GM23338 (cell line): ENCODE measurements at regions not wholly inside any gene's neighbourhood (a gene's known extent, or its start where the extent isn't known, plus 50 kb on each side); places are given as distances from the start of the nearest gene placed in this dataset.
A peak's percentile ranks its signal among the peaks of the same experiment; 100 is the strongest.

ENCODE experiments used
- ATAC-seq: fragments of 200-7000 bp; cut with Tn5 transposase; 3 replicates; pipeline ENCODE4 v1.9.1; 2020
- DNase-seq: peaks from one replicate; pipeline ENCODE4 v3.0.0-alpha.2; 2015; ENCODE audit warnings: low spot score
- H2AFZ ChIP-seq: fragments of 200-600 bp; sonication (generic); 2 replicates; pipeline ENCODE4 v1.8.0; 2016; ENCODE audit warnings: antibody characterized with exemption, mild to moderate bottlenecking, moderate library complexity
- H3F3A ChIP-seq: fragments of 200-600 bp; sonication (generic); replicated peaks from 2 replicates; pipeline ENCODE4 v1.8.0; 2017; ENCODE audit warnings: antibody characterized with exemption, mixed run types, low read depth
- H3K27ac ChIP-seq: fragments of 200-600 bp; sonication (generic); 2 replicates; pipeline ENCODE4 v1.6.1; 2016; ENCODE audit warnings: low read depth
- H3K27me3 ChIP-seq: fragments of 200-600 bp; sonication (generic); 2 replicates; pipeline ENCODE4 v1.8.0; 2016; ENCODE audit warnings: mild to moderate bottlenecking, mixed run types, moderate library complexity; ENCODE audit not compliant: insufficient read depth
- H3K36me3 ChIP-seq: fragments of 200-600 bp; sonication (generic); 2 replicates; pipeline ENCODE4 v1.8.0; 2016; ENCODE audit warnings: mild to moderate bottlenecking; ENCODE audit not compliant: insufficient read depth
- H3K4me1 ChIP-seq: fragments of 200-600 bp; sonication (generic); 2 replicates; pipeline ENCODE4 v1.8.0; 2016; ENCODE audit warnings: mild to moderate bottlenecking, moderate library complexity; ENCODE audit not compliant: insufficient read depth
- H3K4me2 ChIP-seq: fragments of 200-600 bp; sonication (generic); 2 replicates; pipeline ENCODE4 v1.7.1; 2017; ENCODE audit warnings: mixed run types
- H3K4me3 ChIP-seq: fragments of 200-600 bp; sonication (generic); 2 replicates; pipeline ENCODE4 v1.6.1; 2016; ENCODE audit warnings: mixed run types
- H3K79me2 ChIP-seq: fragments of 200-600 bp; sonication (generic); replicated peaks from 2 replicates; pipeline ENCODE4 v1.8.0; 2017; ENCODE audit warnings: mild to moderate bottlenecking; ENCODE audit not compliant: insufficient read depth
- H3K9me2 ChIP-seq: fragments of 200-600 bp; sonication (generic); 2 replicates; pipeline ENCODE4 v1.8.0; 2017; ENCODE audit not compliant: insufficient read depth
- H4K20me1 ChIP-seq: fragments of 200-600 bp; sonication (generic); replicated peaks from 2 replicates; pipeline ENCODE4 v1.8.0; 2017; ENCODE audit warnings: mild to moderate bottlenecking; ENCODE audit not compliant: insufficient read depth
- H3K27ac Mint-ChIP-seq: 2 replicates; pipeline ENCODE4 v1.8.0; 2020; ENCODE audit warnings: inconsistent platforms, mild to moderate bottlenecking, moderate library complexity, mixed read lengths
- H3K27me3 Mint-ChIP-seq: 3 replicates; pipeline ENCODE4 v1.8.0; 2022; ENCODE audit warnings: low read depth, mild to moderate bottlenecking, moderate library complexity, mixed read lengths, inconsistent platforms; ENCODE audit not compliant: insufficient read depth, poor library complexity
- H3K36me3 Mint-ChIP-seq: 3 replicates; pipeline ENCODE4 v1.8.0; 2021; ENCODE audit warnings: low read depth, mild to moderate bottlenecking, inconsistent platforms, moderate library complexity, mixed read lengths
- H3K4me1 Mint-ChIP-seq: 3 replicates; pipeline ENCODE4 v1.8.0; 2020; ENCODE audit warnings: mild to moderate bottlenecking, inconsistent platforms, mixed read lengths
- H3K4me3 Mint-ChIP-seq: 3 replicates; pipeline ENCODE4 v1.8.0; 2021; ENCODE audit warnings: moderate library complexity, mild to moderate bottlenecking, inconsistent platforms, mixed read lengths
- H3K9me3 Mint-ChIP-seq: 3 replicates; pipeline ENCODE4 v1.8.0; 2020; ENCODE audit warnings: moderate library complexity, mild to moderate bottlenecking, inconsistent platforms, mixed read lengths
- JUNB ChIP-seq: IDR thresholded peaks from one replicate; pipeline ENCODE4 v1.6.1; 2016; ENCODE audit warnings: antibody characterized with exemption; ENCODE audit not compliant: unreplicated experiment
- TF ChIP-seq, protein P1 (sequence below): IDR thresholded peaks from one replicate; pipeline ENCODE4 v1.6.1; 2018; ENCODE audit warnings: antibody characterized with exemption; ENCODE audit not compliant: unreplicated experiment
- TF ChIP-seq, protein P2 (sequence below), 2 experiments: fragments of 200-600 bp in 1 of 2; sonication (generic) in 1 of 2; conservative IDR thresholded peaks; 2 replicates each; pipeline versions ENCODE4 v1.5.1 to v1.6.1; 2016 to 2017; ENCODE audit warnings: antibody characterized with exemption in 2 of 2, low read depth in 2 of 2, mild to moderate bottlenecking in 2 of 2, moderate library complexity in 1 of 2
- TF ChIP-seq, protein P3 (sequence below): fragments of 250-450 bp; sonication (Bioruptor Pico); IDR thresholded peaks from 2 replicates; pipeline ENCODE4 v1.5.0; 2020; ENCODE audit warnings: mild to moderate bottlenecking, moderate library complexity

DNA sequence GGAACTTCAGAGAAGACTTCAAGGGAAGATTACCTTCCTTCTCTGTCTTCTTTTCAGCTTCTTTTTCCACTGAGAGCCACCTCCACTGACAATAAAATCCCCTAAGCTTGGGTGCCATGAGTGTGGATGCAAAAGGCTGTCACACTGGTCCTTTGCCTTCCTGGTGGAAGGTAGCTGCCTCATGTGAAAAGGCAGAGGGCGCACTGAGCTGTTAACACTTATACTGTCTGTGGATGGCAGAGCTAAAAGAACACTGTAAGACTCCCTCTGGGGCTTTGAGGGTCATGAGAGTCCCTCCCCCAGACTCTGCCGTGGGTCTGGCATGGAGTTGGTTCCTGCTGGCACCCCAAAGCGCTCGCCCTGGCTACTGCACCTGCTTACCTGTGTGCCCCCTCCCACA, 536.7 kb upstream of the IMPG1 start:
- peak; percentile 48; the same call in 1 of the 3 replicates for ATAC-seq
- no peak overlapping the region for H2AFZ ChIP-seq
- H3K9me3 Mint-ChIP-seq, result peaks cover 16% of the 10 kb centered on the region
- no peaks in the 10 kb centered on the region for H3K79me2 ChIP-seq
- no peak overlapping the region for H3K4me3 ChIP-seq
- no peak overlapping the region for H3K4me3 Mint-ChIP-seq
- DNase-seq, result no peak
- H3K4me1 ChIP-seq, result peaks cover 23% of the 10 kb centered on the region
- H3K27ac ChIP-seq, result no peak overlapping the region
- H3K27me3 Mint-ChIP-seq, result no peaks in the 10 kb centered on the region
- no peaks in the 10 kb centered on the region for H4K20me1 ChIP-seq
- H3K4me2 ChIP-seq, result no peak overlapping the region
- H3K36me3 ChIP-seq, result peaks cover 11% of the 10 kb centered on the region; the same call in 1 of the 2 replicates
- H3K27me3 ChIP-seq, result no peaks in the 10 kb centered on the region
- H3K27ac Mint-ChIP-seq, result no peak overlapping the region
- peaks cover 27% of the 10 kb centered on the region; the same call in 2 of the 3 replicates for H3K36me3 Mint-ChIP-seq
- H3K9me2 ChIP-seq, result no peaks in the 10 kb centered on the region
- no peaks in the 10 kb centered on the region for H3F3A ChIP-seq
- peaks cover 18% of the 10 kb centered on the region for H3K4me1 Mint-ChIP-seq
- TF ChIP-seq, protein P1, sequence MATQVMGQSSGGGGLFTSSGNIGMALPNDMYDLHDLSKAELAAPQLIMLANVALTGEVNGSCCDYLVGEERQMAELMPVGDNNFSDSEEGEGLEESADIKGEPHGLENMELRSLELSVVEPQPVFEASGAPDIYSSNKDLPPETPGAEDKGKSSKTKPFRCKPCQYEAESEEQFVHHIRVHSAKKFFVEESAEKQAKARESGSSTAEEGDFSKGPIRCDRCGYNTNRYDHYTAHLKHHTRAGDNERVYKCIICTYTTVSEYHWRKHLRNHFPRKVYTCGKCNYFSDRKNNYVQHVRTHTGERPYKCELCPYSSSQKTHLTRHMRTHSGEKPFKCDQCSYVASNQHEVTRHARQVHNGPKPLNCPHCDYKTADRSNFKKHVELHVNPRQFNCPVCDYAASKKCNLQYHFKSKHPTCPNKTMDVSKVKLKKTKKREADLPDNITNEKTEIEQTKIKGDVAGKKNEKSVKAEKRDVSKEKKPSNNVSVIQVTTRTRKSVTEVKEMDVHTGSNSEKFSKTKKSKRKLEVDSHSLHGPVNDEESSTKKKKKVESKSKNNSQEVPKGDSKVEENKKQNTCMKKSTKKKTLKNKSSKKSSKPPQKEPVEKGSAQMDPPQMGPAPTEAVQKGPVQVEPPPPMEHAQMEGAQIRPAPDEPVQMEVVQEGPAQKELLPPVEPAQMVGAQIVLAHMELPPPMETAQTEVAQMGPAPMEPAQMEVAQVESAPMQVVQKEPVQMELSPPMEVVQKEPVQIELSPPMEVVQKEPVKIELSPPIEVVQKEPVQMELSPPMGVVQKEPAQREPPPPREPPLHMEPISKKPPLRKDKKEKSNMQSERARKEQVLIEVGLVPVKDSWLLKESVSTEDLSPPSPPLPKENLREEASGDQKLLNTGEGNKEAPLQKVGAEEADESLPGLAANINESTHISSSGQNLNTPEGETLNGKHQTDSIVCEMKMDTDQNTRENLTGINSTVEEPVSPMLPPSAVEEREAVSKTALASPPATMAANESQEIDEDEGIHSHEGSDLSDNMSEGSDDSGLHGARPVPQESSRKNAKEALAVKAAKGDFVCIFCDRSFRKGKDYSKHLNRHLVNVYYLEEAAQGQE, result no peak
- TF ChIP-seq JUNB, result no peak
- TF ChIP-seq, protein P2, sequence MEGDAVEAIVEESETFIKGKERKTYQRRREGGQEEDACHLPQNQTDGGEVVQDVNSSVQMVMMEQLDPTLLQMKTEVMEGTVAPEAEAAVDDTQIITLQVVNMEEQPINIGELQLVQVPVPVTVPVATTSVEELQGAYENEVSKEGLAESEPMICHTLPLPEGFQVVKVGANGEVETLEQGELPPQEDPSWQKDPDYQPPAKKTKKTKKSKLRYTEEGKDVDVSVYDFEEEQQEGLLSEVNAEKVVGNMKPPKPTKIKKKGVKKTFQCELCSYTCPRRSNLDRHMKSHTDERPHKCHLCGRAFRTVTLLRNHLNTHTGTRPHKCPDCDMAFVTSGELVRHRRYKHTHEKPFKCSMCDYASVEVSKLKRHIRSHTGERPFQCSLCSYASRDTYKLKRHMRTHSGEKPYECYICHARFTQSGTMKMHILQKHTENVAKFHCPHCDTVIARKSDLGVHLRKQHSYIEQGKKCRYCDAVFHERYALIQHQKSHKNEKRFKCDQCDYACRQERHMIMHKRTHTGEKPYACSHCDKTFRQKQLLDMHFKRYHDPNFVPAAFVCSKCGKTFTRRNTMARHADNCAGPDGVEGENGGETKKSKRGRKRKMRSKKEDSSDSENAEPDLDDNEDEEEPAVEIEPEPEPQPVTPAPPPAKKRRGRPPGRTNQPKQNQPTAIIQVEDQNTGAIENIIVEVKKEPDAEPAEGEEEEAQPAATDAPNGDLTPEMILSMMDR (conservative IDR thresholded peaks at IDR 0.05; ENCODE audit: low read depth in 2 of 2), result peak; percentile 11 to 53; a peak in 2 of 4 replicates
- TF ChIP-seq, protein P3, sequence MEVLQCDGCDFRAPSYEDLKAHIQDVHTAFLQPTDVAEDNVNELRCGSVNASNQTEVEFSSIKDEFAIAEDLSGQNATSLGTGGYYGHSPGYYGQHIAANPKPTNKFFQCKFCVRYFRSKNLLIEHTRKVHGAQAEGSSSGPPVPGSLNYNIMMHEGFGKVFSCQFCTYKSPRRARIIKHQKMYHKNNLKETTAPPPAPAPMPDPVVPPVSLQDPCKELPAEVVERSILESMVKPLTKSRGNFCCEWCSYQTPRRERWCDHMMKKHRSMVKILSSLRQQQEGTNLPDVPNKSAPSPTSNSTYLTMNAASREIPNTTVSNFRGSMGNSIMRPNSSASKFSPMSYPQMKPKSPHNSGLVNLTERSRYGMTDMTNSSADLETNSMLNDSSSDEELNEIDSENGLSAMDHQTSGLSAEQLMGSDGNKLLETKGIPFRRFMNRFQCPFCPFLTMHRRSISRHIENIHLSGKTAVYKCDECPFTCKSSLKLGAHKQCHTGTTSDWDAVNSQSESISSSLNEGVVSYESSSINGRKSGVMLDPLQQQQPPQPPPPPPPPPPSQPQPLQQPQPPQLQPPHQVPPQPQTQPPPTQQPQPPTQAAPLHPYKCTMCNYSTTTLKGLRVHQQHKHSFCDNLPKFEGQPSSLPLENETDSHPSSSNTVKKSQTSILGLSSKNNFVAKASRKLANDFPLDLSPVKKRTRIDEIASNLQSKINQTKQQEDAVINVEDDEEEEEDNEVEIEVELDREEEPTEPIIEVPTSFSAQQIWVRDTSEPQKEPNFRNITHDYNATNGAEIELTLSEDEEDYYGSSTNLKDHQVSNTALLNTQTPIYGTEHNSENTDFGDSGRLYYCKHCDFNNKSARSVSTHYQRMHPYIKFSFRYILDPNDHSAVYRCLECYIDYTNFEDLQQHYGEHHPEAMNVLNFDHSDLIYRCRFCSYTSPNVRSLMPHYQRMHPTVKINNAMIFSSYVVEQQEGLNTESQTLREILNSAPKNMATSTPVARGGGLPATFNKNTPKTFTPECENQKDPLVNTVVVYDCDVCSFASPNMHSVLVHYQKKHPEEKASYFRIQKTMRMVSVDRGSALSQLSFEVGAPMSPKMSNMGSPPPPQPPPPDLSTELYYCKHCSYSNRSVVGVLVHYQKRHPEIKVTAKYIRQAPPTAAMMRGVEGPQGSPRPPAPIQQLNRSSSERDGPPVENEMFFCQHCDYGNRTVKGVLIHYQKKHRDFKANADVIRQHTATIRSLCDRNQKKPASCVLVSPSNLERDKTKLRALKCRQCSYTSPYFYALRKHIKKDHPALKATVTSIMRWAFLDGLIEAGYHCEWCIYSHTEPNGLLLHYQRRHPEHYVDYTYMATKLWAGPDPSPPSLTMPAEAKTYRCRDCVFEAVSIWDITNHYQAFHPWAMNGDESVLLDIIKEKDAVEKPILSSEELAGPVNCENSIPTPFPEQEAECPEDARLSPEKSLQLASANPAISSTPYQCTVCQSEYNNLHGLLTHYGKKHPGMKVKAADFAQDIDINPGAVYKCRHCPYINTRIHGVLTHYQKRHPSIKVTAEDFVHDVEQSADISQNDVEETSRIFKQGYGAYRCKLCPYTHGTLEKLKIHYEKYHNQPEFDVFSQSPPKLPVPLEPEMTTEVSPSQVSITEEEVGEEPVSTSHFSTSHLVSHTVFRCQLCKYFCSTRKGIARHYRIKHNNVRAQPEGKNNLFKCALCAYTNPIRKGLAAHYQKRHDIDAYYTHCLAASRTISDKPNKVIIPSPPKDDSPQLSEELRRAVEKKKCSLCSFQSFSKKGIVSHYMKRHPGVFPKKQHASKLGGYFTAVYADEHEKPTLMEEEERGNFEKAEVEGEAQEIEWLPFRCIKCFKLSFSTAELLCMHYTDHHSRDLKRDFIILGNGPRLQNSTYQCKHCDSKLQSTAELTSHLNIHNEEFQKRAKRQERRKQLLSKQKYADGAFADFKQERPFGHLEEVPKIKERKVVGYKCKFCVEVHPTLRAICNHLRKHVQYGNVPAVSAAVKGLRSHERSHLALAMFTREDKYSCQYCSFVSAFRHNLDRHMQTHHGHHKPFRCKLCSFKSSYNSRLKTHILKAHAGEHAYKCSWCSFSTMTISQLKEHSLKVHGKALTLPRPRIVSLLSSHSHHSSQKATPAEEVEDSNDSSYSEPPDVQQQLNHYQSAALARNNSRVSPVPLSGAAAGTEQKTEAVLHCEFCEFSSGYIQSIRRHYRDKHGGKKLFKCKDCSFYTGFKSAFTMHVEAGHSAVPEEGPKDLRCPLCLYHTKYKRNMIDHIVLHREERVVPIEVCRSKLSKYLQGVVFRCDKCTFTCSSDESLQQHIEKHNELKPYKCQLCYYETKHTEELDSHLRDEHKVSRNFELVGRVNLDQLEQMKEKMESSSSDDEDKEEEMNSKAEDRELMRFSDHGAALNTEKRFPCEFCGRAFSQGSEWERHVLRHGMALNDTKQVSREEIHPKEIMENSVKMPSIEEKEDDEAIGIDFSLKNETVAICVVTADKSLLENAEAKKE (CRISPR knock-in tag), result no peak
